Loucy (cell line): ENCODE measurements at regions not wholly inside any gene's neighbourhood (a gene's known extent, or its start where the extent isn't known, plus 50 kb on each side); places are given as distances from the start of the nearest gene placed in this dataset.

Experiments
- H2AFZ ChIP-seq: fragments of 200-600 bp; sonication (generic); 2 replicates; pipeline ENCODE4 v1.6.0; 2016; ENCODE audit warnings: antibody characterized with exemption, mild to moderate bottlenecking, low read length, moderate library complexity
- H3F3A ChIP-seq: fragments of 200-600 bp; 2 replicates; pipeline ENCODE4 v1.6.0; 2016; ENCODE audit warnings: antibody characterized with exemption, low read depth, mild to moderate bottlenecking
- H3K27me3 ChIP-seq: fragments of 200-600 bp; sonication (generic); 2 replicates; pipeline ENCODE4 v1.6.1; 2014; ENCODE audit warnings: low read length, mild to moderate bottlenecking; ENCODE audit not compliant: insufficient read depth, poor library complexity, severe bottlenecking
- H3K36me3 ChIP-seq: fragments of 200-600 bp; sonication (generic); 2 replicates; pipeline ENCODE4 v1.6.1; 2016; ENCODE audit warnings: low read length; ENCODE audit not compliant: insufficient read depth
- H3K4me1 ChIP-seq: fragments of 200-600 bp; sonication (generic); 2 replicates; pipeline ENCODE4 v1.5.1; 2014; ENCODE audit warnings: low read length, mild to moderate bottlenecking; ENCODE audit not compliant: insufficient read depth, poor library complexity, severe bottlenecking
- H3K4me2 ChIP-seq: fragments of 200-600 bp; sonication (generic); 2 replicates; pipeline ENCODE4 v1.6.0; 2014; ENCODE audit warnings: antibody characterized with exemption, low read length, low read depth, mild to moderate bottlenecking; ENCODE audit not compliant: poor library complexity, severe bottlenecking
- H3K4me3 ChIP-seq: fragments of 200-600 bp; sonication (generic); 2 replicates; pipeline ENCODE4 v1.5.1; 2014; ENCODE audit warnings: low read length, mild to moderate bottlenecking, mixed read lengths; ENCODE audit not compliant: poor library complexity, severe bottlenecking
- H3K79me2 ChIP-seq: fragments of 200-600 bp; sonication (generic); 2 replicates; pipeline ENCODE4 v1.6.1; 2014; ENCODE audit warnings: low read length; ENCODE audit not compliant: insufficient read depth
- H3K9ac ChIP-seq: fragments of 200-600 bp; sonication (generic); 2 replicates; pipeline ENCODE4 v1.6.0; 2014; ENCODE audit warnings: mild to moderate bottlenecking, low read depth, low read length, moderate library complexity; ENCODE audit not compliant: poor library complexity, severe bottlenecking
- H3K9me2 ChIP-seq: fragments of 200-600 bp; sonication (generic); replicated peaks from 2 replicates; pipeline ENCODE4 v1.6.1; 2016; ENCODE audit warnings: low read depth, low read length, mixed read lengths
- H3K9me3 ChIP-seq: fragments of 200-600 bp; sonication (generic); 2 replicates; pipeline ENCODE4 v1.6.1; 2014; ENCODE audit warnings: mild to moderate bottlenecking, antibody characterized with exemption, low read length, low read depth; ENCODE audit not compliant: insufficient read depth
- H4K20me1 ChIP-seq: fragments of 200-600 bp; sonication (generic); 2 replicates; pipeline ENCODE4 v1.6.0; 2014; ENCODE audit warnings: antibody characterized with exemption, low read length, mild to moderate bottlenecking; ENCODE audit not compliant: insufficient read depth, poor library complexity, severe bottlenecking
- EZH2phosphoT487 ChIP-seq: fragments of 200-600 bp; IDR thresholded peaks from 2 replicates; pipeline ENCODE4 v1.6.1; 2018; ENCODE audit warnings: antibody characterized with exemption, mild to moderate bottlenecking, moderate library complexity, borderline replicate concordance
- TF ChIP-seq, protein P1 (sequence below): fragments of 200-600 bp; sonication (generic); conservative IDR thresholded peaks from 2 replicates; pipeline ENCODE4 v1.5.1; 2014; ENCODE audit warnings: mild to moderate bottlenecking, antibody characterized with exemption, low read length

- Histone ChIP-seq H2AFZ (no peak overlapping the region), H3K9ac (no peak overlapping the region), H3K4me1 (no peaks in the 10 kb centered on the region), H3K79me2 (no peaks in the 10 kb centered on the region), H3K4me2 (no peak overlapping the region), H3K9me2 (no peaks in the 10 kb centered on the region), H4K20me1 (no peaks in the 10 kb centered on the region), H3K36me3 (no peaks in the 10 kb centered on the region), H3K27me3 (no peaks in the 10 kb centered on the region), H3F3A (no peaks in the 10 kb centered on the region), H3K4me3 (no peak overlapping the region), H3K9me3 (no peaks in the 10 kb centered on the region)
- TF ChIP-seq, protein P1, sequence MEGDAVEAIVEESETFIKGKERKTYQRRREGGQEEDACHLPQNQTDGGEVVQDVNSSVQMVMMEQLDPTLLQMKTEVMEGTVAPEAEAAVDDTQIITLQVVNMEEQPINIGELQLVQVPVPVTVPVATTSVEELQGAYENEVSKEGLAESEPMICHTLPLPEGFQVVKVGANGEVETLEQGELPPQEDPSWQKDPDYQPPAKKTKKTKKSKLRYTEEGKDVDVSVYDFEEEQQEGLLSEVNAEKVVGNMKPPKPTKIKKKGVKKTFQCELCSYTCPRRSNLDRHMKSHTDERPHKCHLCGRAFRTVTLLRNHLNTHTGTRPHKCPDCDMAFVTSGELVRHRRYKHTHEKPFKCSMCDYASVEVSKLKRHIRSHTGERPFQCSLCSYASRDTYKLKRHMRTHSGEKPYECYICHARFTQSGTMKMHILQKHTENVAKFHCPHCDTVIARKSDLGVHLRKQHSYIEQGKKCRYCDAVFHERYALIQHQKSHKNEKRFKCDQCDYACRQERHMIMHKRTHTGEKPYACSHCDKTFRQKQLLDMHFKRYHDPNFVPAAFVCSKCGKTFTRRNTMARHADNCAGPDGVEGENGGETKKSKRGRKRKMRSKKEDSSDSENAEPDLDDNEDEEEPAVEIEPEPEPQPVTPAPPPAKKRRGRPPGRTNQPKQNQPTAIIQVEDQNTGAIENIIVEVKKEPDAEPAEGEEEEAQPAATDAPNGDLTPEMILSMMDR, result no peak
- TF ChIP-seq EZH2phosphoT487, result no peak
Observed at GRCh38 chr2:225932811-225933413, 533.4 kb downstream of the NYAP2 start.

- Histone ChIP-seq H3K4me3 (no peak overlapping the region), H3K9ac (no peak overlapping the region), H3K27me3 (no peaks in the 10 kb centered on the region), H3K4me2 (no peak overlapping the region), H3K79me2 (no peaks in the 10 kb centered on the region), H3K9me3 (no peaks in the 10 kb centered on the region), H3K4me1 (no peaks in the 10 kb centered on the region), H4K20me1 (no peaks in the 10 kb centered on the region), H2AFZ (no peak overlapping the region), H3K9me2 (no peaks in the 10 kb centered on the region), H3K36me3 (no peaks in the 10 kb centered on the region), H3F3A (no peaks in the 10 kb centered on the region)
- TF ChIP-seq, protein P1, result no peak
- TF ChIP-seq EZH2phosphoT487, result no peak
Observed at GRCh38 chr2:225930687-225931086, 531.2 kb downstream of the NYAP2 start.

DNA sequence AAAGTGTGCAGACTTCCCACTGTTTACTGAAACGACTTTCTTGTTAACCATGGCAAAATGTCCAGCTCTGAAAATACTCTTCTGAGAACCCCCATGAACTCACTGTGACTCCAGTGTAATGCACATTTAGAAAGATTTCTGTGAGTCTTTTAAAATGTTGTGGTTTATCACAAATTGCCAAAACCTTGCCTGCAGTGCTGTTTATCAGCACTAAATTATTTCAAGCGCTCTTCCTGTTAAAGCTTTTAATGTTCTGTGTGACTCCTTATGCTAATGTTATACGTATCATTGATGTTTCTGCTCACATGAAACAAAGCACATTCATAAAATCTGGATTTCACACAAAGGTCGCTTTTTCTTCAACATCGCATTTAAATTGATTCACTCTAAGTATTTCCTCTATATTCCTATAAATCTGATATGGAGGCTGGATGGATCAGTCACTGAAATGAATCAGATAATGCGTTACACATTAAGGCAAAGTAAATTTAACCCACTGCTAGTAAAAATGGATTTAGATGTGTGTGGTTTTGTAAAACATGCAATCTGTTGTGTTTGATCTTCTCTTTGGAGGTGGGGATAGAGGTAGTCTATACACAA, 521.2 kb downstream of the NYAP2 start:
- H3K79me2 ChIP-seq, result no peaks in the 10 kb centered on the region
- no peaks in the 10 kb centered on the region for H3K27me3 ChIP-seq
- H3K36me3 ChIP-seq, result no peaks in the 10 kb centered on the region
- H3K9me2 ChIP-seq, result no peaks in the 10 kb centered on the region; the same call in 1 of the 2 replicates
- H3K4me3 ChIP-seq, result no peak overlapping the region
- no peak for TF ChIP-seq EZH2phosphoT487
- TF ChIP-seq, protein P1, result no peak
- H2AFZ ChIP-seq, result no peak overlapping the region
- no peaks in the 10 kb centered on the region for H4K20me1 ChIP-seq
- no peak overlapping the region for H3K9ac ChIP-seq
- H3K4me2 ChIP-seq, result no peak overlapping the region
- no peaks in the 10 kb centered on the region for H3K9me3 ChIP-seq
- no peaks in the 10 kb centered on the region for H3K4me1 ChIP-seq
- H3F3A ChIP-seq, result no peaks in the 10 kb centered on the region
